Lung (tissue), 11 donors: ENCODE measurements at regions not wholly inside any gene's neighbourhood (a gene's known extent, or its start where the extent isn't known, plus 50 kb on each side); places are given as distances from the start of the nearest gene placed in this dataset.

Experiments used
- ATAC-seq: fragments of 200-7000 bp; cut with Tn5 transposase; one replicate; pipeline ENCODE4 v1.9.1; 2020; ENCODE audit warnings: moderate number of reproducible peaks; ENCODE audit not compliant: insufficient read depth, low FRiP score
- DNase-seq, 3 donors: peaks; one replicate each; pipeline ENCODE4 v3.0.0-alpha.2; 2013 to 2017
- H3K27ac ChIP-seq, 2 donors: one replicate each; pipeline ENCODE4 v1.5.1; 2013; ENCODE audit warnings: mild to moderate bottlenecking in 2 of 2, moderate library complexity in 2 of 2, control low read depth in 1 of 2, inconsistent platforms in 1 of 2, low read depth in 1 of 2, low read length in 1 of 2
- H3K27me3 ChIP-seq, 3 donors: one replicate each; pipeline ENCODE4 v1.5.1; 2013; ENCODE audit warnings: low read length in 2 of 3; ENCODE audit not compliant: control insufficient read depth in 3 of 3, insufficient read depth in 3 of 3
- H3K36me3 ChIP-seq, 4 donors: one replicate each; pipeline ENCODE4 v1.5.1; 2013; ENCODE audit warnings: low read length in 4 of 4, mild to moderate bottlenecking in 1 of 4, moderate library complexity in 1 of 4; ENCODE audit not compliant: control insufficient read depth in 4 of 4, insufficient read depth in 4 of 4
- H3K4me1 ChIP-seq, 5 donors: one replicate each; pipeline ENCODE4 v1.5.1; 2013; ENCODE audit warnings: low read length in 5 of 5, mild to moderate bottlenecking in 2 of 5, moderate library complexity in 1 of 5; ENCODE audit not compliant: control insufficient read depth in 5 of 5, insufficient read depth in 5 of 5
- H3K4me3 ChIP-seq: one replicate; pipeline ENCODE4 v1.5.1; 2013; ENCODE audit warnings: mild to moderate bottlenecking, control low read depth, moderate library complexity
- H3K9ac ChIP-seq, 2 donors: one replicate each; pipeline ENCODE4 v1.5.1; 2013; ENCODE audit warnings: low read length in 2 of 2, control low read depth in 1 of 2; ENCODE audit not compliant: insufficient read depth in 1 of 2
- H3K9me3 ChIP-seq, 4 donors: one replicate each; pipeline ENCODE4 v1.5.1; 2013; ENCODE audit warnings: low read length in 3 of 4, mild to moderate bottlenecking in 1 of 4, moderate library complexity in 1 of 4; ENCODE audit not compliant: control insufficient read depth in 4 of 4, insufficient read depth in 3 of 4
- WGBS, 2 donors: extraction: QIAGEN DNeasy Blood & Tissue Kit; methylation state at CpG; one replicate each; pipeline ENCODE4 v1.1.7; 2013; 5-methylcytosine and 5-hydroxymethylcytosine counted together
- TF ChIP-seq, protein P1 (sequence below): IDR thresholded peaks from 2 replicates; pipeline ENCODE4 v1.5.1; 2012; ENCODE audit warnings: mild to moderate bottlenecking; ENCODE audit errors: control extremely low read depth, extremely low read depth
- donor health status: control.
- donor health status: control.
- donor health status: Bipolar disorder and iron deficiency.
- donor health status: healthy.
- donor health status: DM: yes; HTN: yes; CAD: no.

DNA sequence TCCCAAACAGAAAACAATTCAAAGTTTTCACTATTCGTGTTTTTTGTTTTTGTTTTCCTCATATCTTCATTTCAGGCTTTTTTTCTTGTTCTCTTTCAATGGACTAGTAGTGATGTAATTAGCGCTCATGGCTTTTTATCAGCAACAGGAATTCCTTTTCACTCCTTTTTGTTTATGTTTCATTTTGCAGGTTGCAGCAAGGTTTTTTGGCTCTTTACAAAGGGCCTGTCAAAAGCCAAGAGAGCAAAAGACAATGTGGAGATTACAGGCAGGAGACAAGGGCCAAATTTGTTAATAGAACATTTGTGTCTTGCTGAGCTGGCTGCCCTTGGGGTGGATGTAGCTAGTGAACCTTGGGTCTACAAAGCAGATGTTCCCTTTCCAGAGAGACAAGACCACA lies 467.4 kb upstream of the CDH20 start:
- DNase-seq (no peak), ATAC-seq (no peak)
- Histone ChIP-seq H3K27ac (no peak overlapping the region), H3K4me3 (no peak overlapping the region), H3K9ac (no peak overlapping the region), H3K36me3 (no peaks in the 10 kb centered on the region), H3K4me1 (no peaks in the 10 kb centered on the region), H3K27me3 (peaks cover 0 to 2% (median 0%) of the 10 kb centered on the region in 3 donors), H3K9me3 (no peaks in the 10 kb centered on the region)
- TF ChIP-seq, protein P1, sequence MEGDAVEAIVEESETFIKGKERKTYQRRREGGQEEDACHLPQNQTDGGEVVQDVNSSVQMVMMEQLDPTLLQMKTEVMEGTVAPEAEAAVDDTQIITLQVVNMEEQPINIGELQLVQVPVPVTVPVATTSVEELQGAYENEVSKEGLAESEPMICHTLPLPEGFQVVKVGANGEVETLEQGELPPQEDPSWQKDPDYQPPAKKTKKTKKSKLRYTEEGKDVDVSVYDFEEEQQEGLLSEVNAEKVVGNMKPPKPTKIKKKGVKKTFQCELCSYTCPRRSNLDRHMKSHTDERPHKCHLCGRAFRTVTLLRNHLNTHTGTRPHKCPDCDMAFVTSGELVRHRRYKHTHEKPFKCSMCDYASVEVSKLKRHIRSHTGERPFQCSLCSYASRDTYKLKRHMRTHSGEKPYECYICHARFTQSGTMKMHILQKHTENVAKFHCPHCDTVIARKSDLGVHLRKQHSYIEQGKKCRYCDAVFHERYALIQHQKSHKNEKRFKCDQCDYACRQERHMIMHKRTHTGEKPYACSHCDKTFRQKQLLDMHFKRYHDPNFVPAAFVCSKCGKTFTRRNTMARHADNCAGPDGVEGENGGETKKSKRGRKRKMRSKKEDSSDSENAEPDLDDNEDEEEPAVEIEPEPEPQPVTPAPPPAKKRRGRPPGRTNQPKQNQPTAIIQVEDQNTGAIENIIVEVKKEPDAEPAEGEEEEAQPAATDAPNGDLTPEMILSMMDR: no peak
- WGBS, 2 donors: 57 to 58% methylated on average over 2 of the region's 2 CpGs

DNA sequence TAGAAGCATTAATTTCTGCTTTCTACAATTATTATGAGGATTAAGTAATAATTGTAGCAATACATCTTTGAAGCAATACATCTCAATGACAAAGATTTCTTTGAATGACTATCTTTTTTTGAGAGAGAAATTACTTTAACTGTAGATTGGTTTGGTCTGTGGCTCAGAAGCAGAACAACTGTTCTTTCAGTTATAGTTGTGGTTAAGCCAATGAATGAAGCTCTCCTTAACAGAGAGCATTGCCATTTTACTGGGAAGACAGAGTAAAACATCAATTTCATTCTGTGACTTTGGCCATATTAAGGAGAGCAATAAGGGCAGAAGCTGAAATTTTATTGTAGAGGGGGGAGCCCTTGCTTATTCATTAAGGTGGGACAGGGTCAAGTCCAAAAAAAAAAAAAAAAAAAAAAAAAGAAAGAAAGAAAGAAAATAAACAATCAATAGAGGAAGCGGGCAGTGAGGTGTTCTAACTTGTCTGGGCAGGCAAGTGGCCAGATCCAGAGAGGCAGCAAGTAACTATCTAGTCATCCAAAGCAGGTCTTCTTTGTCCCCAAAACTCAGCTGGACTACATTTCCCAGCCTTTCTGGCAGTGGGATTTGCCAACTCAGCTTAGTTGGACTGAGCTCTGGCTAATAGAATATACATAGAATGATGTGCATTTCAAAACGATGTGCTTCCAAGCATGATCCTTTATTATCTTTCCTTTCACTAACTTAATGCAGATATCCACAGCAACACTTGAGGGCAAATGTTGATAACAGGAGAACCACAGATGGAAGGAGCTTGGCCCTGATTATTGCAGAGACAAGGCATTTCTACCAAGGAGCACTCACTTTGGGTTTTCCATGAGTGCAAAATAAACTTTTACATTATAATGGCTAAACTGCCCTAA lies 462.7 kb upstream of the CDH20 start:
- no peaks in the 10 kb centered on the region for H3K4me1 ChIP-seq
- ATAC-seq (no peak), DNase-seq (no peak)
- H3K9me3 ChIP-seq: no peaks in the 10 kb centered on the region
- TF ChIP-seq, protein P1: no peak
- 77 to 78% methylated on average over 2 of the region's 2 CpGs for WGBS, 2 donors
- no peak overlapping the region for H3K4me3 ChIP-seq
- peaks cover 0 to 2% (median 0%) of the 10 kb centered on the region in 3 donors for H3K27me3 ChIP-seq
- no peak overlapping the region for H3K27ac ChIP-seq
- no peak overlapping the region for H3K9ac ChIP-seq
- H3K36me3 ChIP-seq: no peaks in the 10 kb centered on the region

DNA sequence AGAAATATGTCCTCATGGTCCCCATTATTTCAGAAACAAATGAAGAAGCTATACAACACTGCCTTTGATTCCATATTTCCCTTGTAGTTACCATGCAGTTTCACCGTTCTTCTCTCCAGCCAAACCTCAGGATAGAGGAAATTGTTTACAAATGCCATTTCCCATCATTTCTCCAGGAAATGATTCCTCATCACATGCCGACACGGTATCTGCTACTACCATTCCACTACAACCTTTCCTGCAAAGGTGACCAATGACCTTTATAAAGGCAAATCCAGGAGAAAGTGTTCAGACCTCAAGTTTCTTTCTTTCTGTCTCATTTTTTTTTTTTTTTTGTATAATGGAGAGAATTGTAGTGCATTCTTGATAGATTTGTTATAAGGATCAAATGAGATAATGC lies 460.8 kb upstream of the CDH20 start:
- peaks cover 0 to 2% (median 0%) of the 10 kb centered on the region in 3 donors for H3K27me3 ChIP-seq
- 67 to 69% methylated on average over 3 of the region's 3 CpGs for WGBS, 2 donors
- ATAC-seq (no peak), DNase-seq (peak in 2 of 3 donors; percentile 4 to 8)
- no peaks in the 10 kb centered on the region for H3K9me3 ChIP-seq
- TF ChIP-seq, protein P1: no peak
- no peak overlapping the region for H3K27ac ChIP-seq
- no peak overlapping the region for H3K4me3 ChIP-seq
- no peak overlapping the region for H3K9ac ChIP-seq
- no peaks in the 10 kb centered on the region for H3K36me3 ChIP-seq
- H3K4me1 ChIP-seq: no peaks in the 10 kb centered on the region

DNA sequence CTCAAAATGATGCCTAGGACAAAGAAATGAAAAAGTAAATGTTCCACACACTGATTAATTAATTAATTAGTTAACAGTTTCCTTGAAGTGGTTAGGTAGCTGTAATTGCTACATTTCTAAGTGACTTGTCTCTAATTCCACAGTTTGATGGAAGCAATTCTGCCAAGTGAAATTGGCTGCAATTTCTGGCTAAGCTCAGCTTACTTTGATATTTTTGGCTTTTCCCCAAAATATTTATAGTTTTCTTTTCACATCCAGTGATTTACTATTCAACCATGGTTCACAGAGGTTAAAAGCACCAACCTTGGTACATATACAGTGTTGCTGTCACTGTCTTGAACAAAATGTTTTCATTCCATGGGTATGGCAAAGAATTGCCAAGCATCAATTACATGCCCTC lies 459.5 kb upstream of the CDH20 start:
- peaks cover 0 to 2% (median 0%) of the 10 kb centered on the region in 3 donors for H3K27me3 ChIP-seq
- ATAC-seq: no peak
- no peaks in the 10 kb centered on the region for H3K4me1 ChIP-seq
- H3K9ac ChIP-seq: no peak overlapping the region
- H3K36me3 ChIP-seq: no peaks in the 10 kb centered on the region
- DNase-seq: peak in 2 of 3 donors; percentile 4 to 11
- H3K9me3 ChIP-seq: no peaks in the 10 kb centered on the region
- no peak overlapping the region for H3K4me3 ChIP-seq
- no peak overlapping the region for H3K27ac ChIP-seq
- TF ChIP-seq, protein P1: no peak
